SK-N-DZ (cell line): ENCODE measurements at regions not wholly inside any gene's neighbourhood (a gene's known extent, or its start where the extent isn't known, plus 50 kb on each side); places are given as distances from the start of the nearest gene placed in this dataset.

Experiments used
- DNase-seq: peaks from one replicate; pipeline ENCODE4 v3.0.0-alpha.2; 2015; ENCODE audit warnings: low spot score

GRCh38 chr18:30352551-30353168 is 689.9 kb downstream of the DSC3 start:
- no peak for DNase-seq

GRCh38 chr18:30350263-30350662 is 692.3 kb downstream of the DSC3 start:
- no peak for DNase-seq

GRCh38 chr18:30343090-30343489 is 699.5 kb downstream of the DSC3 start:
- DNase-seq: no peak

GRCh38 chr18:30342675-30343074 is 699.9 kb downstream of the DSC3 start:
- no peak for DNase-seq

- peak; percentile 1 for DNase-seq
Observed at GRCh38 chr18:30334781-30335180, 707.8 kb downstream of the DSC3 start.

GRCh38 chr18:30333310-30333709 is 709.2 kb downstream of the DSC3 start:
- DNase-seq: no peak

GRCh38 chr18:30328839-30329238 is 713.7 kb downstream of the DSC3 start:
- DNase-seq: no peak

- DNase-seq: no peak
Observed at GRCh38 chr18:30302181-30302580, 740.4 kb downstream of the DSC3 start.

GRCh38 chr18:30298769-30299168 is 743.8 kb downstream of the DSC3 start:
- DNase-seq: no peak

- no peak for DNase-seq
Observed at GRCh38 chr18:30288662-30289414, 753.7 kb downstream of the DSC3 start.

GRCh38 chr18:30280861-30281470 is 761.6 kb downstream of the DSC3 start:
- DNase-seq: peak; percentile 36

GRCh38 chr18:30280186-30280585 is 762.4 kb downstream of the DSC3 start:
- no peak for DNase-seq

GRCh38 chr18:30277676-30278075 is 764.9 kb downstream of the DSC3 start:
- DNase-seq: no peak

- DNase-seq: no peak
Observed at GRCh38 chr18:30271716-30272115, 770.8 kb downstream of the DSC3 start.

GRCh38 chr18:30265190-30265589 is 777.4 kb downstream of the DSC3 start:
- no peak for DNase-seq

GRCh38 chr18:30254331-30254730 is 788.2 kb downstream of the DSC3 start:
- DNase-seq: no peak

GRCh38 chr18:30248056-30248455 is 794.5 kb downstream of the DSC3 start:
- DNase-seq: no peak

GRCh38 chr18:30245766-30246455 is 796.6 kb downstream of the DSC3 start:
- DNase-seq: no peak

- DNase-seq: no peak
Observed at GRCh38 chr18:30234755-30235154, 807.8 kb downstream of the DSC3 start.

- no peak for DNase-seq
Observed at GRCh38 chr18:30211112-30211511, 831.4 kb downstream of the DSC3 start.

GRCh38 chr18:30208546-30208945 is 834.0 kb downstream of the DSC3 start:
- no peak for DNase-seq

GRCh38 chr18:30192216-30192615 is 850.3 kb downstream of the DSC3 start:
- DNase-seq: no peak
